Astrocyte (in vitro differentiated cells and primary cell): ENCODE measurements at regions not wholly inside any gene's neighbourhood (a gene's known extent, or its start where the extent isn't known, plus 50 kb on each side); places are given as distances from the start of the nearest gene placed in this dataset.
A peak's percentile ranks its signal among the peaks of the same experiment; 100 is the strongest.

ENCODE experiments used
- DNase-seq: peaks from one replicate; pipeline ENCODE4 v3.0.0-alpha.2; 2010; ENCODE audit warnings: low read depth
- FAIRE-seq: peaks from 2 replicates; lab custom pipeline; 2011; peaks lifted over from hg19 to GRCh38; lab: Jason Lieb, UNC
- H2AFZ ChIP-seq: 2 replicates; pipeline ENCODE4 v1.6.0; 2012; ENCODE audit warnings: low read depth, low read length, inconsistent platforms
- H3K27ac ChIP-seq: 2 replicates; pipeline ENCODE4 v1.5.1; 2011; ENCODE audit warnings: low read depth, low read length, inconsistent platforms
- H3K27me3 ChIP-seq: 2 replicates; pipeline ENCODE4 v1.6.0; 2011; ENCODE audit warnings: low read length, inconsistent platforms; ENCODE audit not compliant: insufficient read depth
- H3K36me3 ChIP-seq: 2 replicates; pipeline ENCODE4 v1.5.1; 2011; ENCODE audit warnings: low read length, inconsistent platforms; ENCODE audit not compliant: insufficient read depth
- H3K4me1 ChIP-seq: 2 replicates; pipeline ENCODE4 v1.5.1; 2011; ENCODE audit warnings: low read length, inconsistent platforms; ENCODE audit not compliant: insufficient read depth
- H3K4me2 ChIP-seq: 2 replicates; pipeline ENCODE4 v1.6.0; 2012; ENCODE audit warnings: low read length, inconsistent platforms
- H3K4me3 ChIP-seq: 2 replicates; pipeline ENCODE4 v1.5.1; 2011; ENCODE audit warnings: low read depth, mild to moderate bottlenecking, low read length, inconsistent platforms; ENCODE audit not compliant: insufficient read depth
- H3K79me2 ChIP-seq: 2 replicates; pipeline ENCODE4 v1.6.0; 2012; ENCODE audit warnings: mild to moderate bottlenecking, low read length, inconsistent platforms; ENCODE audit not compliant: insufficient read depth
- H3K9ac ChIP-seq: 2 replicates; pipeline ENCODE4 v1.6.0; 2012; ENCODE audit warnings: mild to moderate bottlenecking, low read length, inconsistent platforms
- H3K9me3 ChIP-seq: 2 replicates; pipeline ENCODE4 v1.5.1; 2012; ENCODE audit warnings: low read depth, mild to moderate bottlenecking, low read length, inconsistent platforms; ENCODE audit not compliant: insufficient read depth
- H4K20me1 ChIP-seq: 2 replicates; pipeline ENCODE4 v1.6.0; 2012; ENCODE audit warnings: low read length, inconsistent platforms; ENCODE audit not compliant: insufficient read depth
- H3K27ac Mint-ChIP-seq: one replicate; pipeline ENCODE4 v1.8.0; 2021; ENCODE audit warnings: mild to moderate bottlenecking, mixed read lengths; ENCODE audit not compliant: unreplicated experiment
- H3K27me3 Mint-ChIP-seq: one replicate; pipeline ENCODE4 v1.8.0; 2021; ENCODE audit warnings: low read depth, mixed read lengths; ENCODE audit not compliant: unreplicated experiment
- H3K36me3 Mint-ChIP-seq: one replicate; pipeline ENCODE4 v1.8.0; 2021; ENCODE audit warnings: low read depth, mixed read lengths; ENCODE audit not compliant: unreplicated experiment
- H3K4me1 Mint-ChIP-seq: one replicate; pipeline ENCODE4 v1.8.0; 2021; ENCODE audit warnings: low read depth, mixed read lengths; ENCODE audit not compliant: unreplicated experiment
- H3K4me3 Mint-ChIP-seq: one replicate; pipeline ENCODE4 v1.8.0; 2021; ENCODE audit warnings: mild to moderate bottlenecking, moderate library complexity, mixed read lengths; ENCODE audit not compliant: unreplicated experiment
- H3K9me3 Mint-ChIP-seq: one replicate; pipeline ENCODE4 v1.8.0; 2021; ENCODE audit warnings: mild to moderate bottlenecking, mixed read lengths; ENCODE audit not compliant: unreplicated experiment
- CTCF ChIP-seq: IDR thresholded peaks from 2 replicates; pipeline ENCODE4 v1.5.1; 2011; ENCODE audit warnings: low read depth, mild to moderate bottlenecking, inconsistent platforms, low read length, moderate library complexity; ENCODE audit not compliant: insufficient read depth
- EZH2 ChIP-seq: IDR thresholded peaks from 2 replicates; pipeline ENCODE4 v1.6.1; 2012; ENCODE audit warnings: mild to moderate bottlenecking, low read length, inconsistent platforms; ENCODE audit not compliant: insufficient read depth

- DNase-seq (peak; percentile 22), FAIRE-seq (no peak)
- no peak for TF ChIP-seq CTCF
- TF ChIP-seq EZH2, result no peak
- Histone ChIP-seq H4K20me1 (no peaks in the 10 kb centered on the region), H3K4me3 (no peak overlapping the region), H3K9me3 (no peaks in the 10 kb centered on the region), H3K4me2 (no peak overlapping the region), H3K4me1 (no peaks in the 10 kb centered on the region), H3K36me3 (no peaks in the 10 kb centered on the region), H2AFZ (no peak overlapping the region), H3K27ac (no peak overlapping the region), H3K79me2 (no peaks in the 10 kb centered on the region), H3K9ac (no peak overlapping the region), H3K27me3 (no peaks in the 10 kb centered on the region)
- no peak overlapping the region for H3K27ac Mint-ChIP-seq
- no peaks in the 10 kb centered on the region for H3K9me3 Mint-ChIP-seq
- peaks cover 4% of the 10 kb centered on the region for H3K4me1 Mint-ChIP-seq
- no peaks in the 10 kb centered on the region for H3K27me3 Mint-ChIP-seq
- no peaks in the 10 kb centered on the region for H3K36me3 Mint-ChIP-seq
- no peak overlapping the region for H3K4me3 Mint-ChIP-seq
Measured at GRCh38 chr17:70608193-70608592, 438.9 kb downstream of the KCNJ2 start.

GRCh38 chr17:70608957-70609356, 439.6 kb downstream of the KCNJ2 start:
- no peak overlapping the region for H3K4me3 Mint-ChIP-seq
- H3K9me3 Mint-ChIP-seq, result no peaks in the 10 kb centered on the region
- no peaks in the 10 kb centered on the region for H3K36me3 Mint-ChIP-seq
- Histone ChIP-seq H3K4me3 (no peak overlapping the region), H3K27me3 (no peaks in the 10 kb centered on the region), H3K4me2 (no peak overlapping the region), H3K9me3 (no peaks in the 10 kb centered on the region), H3K36me3 (no peaks in the 10 kb centered on the region), H3K4me1 (no peaks in the 10 kb centered on the region), H3K9ac (no peak overlapping the region), H3K27ac (no peak overlapping the region), H4K20me1 (no peaks in the 10 kb centered on the region), H3K79me2 (no peaks in the 10 kb centered on the region), H2AFZ (no peak overlapping the region)
- no peak overlapping the region for H3K27ac Mint-ChIP-seq
- peaks cover 4% of the 10 kb centered on the region for H3K4me1 Mint-ChIP-seq
- H3K27me3 Mint-ChIP-seq, result no peaks in the 10 kb centered on the region
- no peak for TF ChIP-seq EZH2
- no peak for TF ChIP-seq CTCF
- DNase-seq (no peak), FAIRE-seq (no peak)

DNA sequence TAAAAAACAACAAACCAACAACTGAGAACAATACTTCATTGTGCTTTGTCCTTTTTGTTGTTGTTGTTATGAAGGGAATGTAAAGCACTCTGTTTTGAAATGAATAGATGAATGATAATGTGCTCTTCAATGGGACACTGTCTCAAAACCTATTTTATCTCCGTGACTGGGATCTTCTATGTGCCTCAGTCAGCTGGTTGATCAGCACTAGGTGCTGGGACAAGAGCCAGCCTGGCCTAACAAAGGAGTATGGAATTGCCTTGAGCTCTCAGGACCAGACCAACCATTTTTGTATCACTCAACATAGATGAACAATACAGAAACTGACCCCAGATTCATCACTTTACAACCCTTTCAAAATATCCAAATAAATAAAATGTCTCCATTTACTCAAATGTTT, 440.2 kb downstream of the KCNJ2 start:
- FAIRE-seq (no peak), DNase-seq (no peak)
- H3K27ac Mint-ChIP-seq, result no peak overlapping the region
- Histone ChIP-seq H3K9me3 (no peaks in the 10 kb centered on the region), H3K79me2 (no peaks in the 10 kb centered on the region), H3K27ac (no peak overlapping the region), H3K4me1 (no peaks in the 10 kb centered on the region), H3K4me3 (no peak overlapping the region), H3K36me3 (no peaks in the 10 kb centered on the region), H4K20me1 (no peaks in the 10 kb centered on the region), H3K9ac (no peak overlapping the region), H2AFZ (no peak overlapping the region), H3K27me3 (no peaks in the 10 kb centered on the region), H3K4me2 (no peak overlapping the region)
- no peak for TF ChIP-seq CTCF
- no peak for TF ChIP-seq EZH2
- H3K4me1 Mint-ChIP-seq, result peaks cover 4% of the 10 kb centered on the region
- H3K9me3 Mint-ChIP-seq, result no peaks in the 10 kb centered on the region
- H3K36me3 Mint-ChIP-seq, result no peaks in the 10 kb centered on the region
- no peak overlapping the region for H3K4me3 Mint-ChIP-seq
- no peaks in the 10 kb centered on the region for H3K27me3 Mint-ChIP-seq
